ENCODE measurements at regions not wholly inside any gene's neighbourhood (a gene's known extent, or its start where the extent isn't known, plus 50 kb on each side); places are given as distances from the start of the nearest gene placed in this dataset.

GRCh38 chr7:31284106-31284505 is 56.4 kb downstream of the NEUROD6 start:
- no peaks in the 10 kb centered on the region for H3K27me3 ChIP-seq (replicated peaks; ENCODE audit: insufficient read depth)
- H3F3A ChIP-seq (ENCODE audit: insufficient read depth), result no peaks in the 10 kb centered on the region
- DNase-seq, result no peak
- no peak overlapping the region for H3K9ac ChIP-seq
- no peaks in the 10 kb centered on the region for H3K9me3 ChIP-seq (ENCODE audit: low read depth)
- no peak overlapping the region for H3K4me3 ChIP-seq
- H4K20me1 ChIP-seq (ENCODE audit: insufficient read depth), result no peaks in the 10 kb centered on the region
- H3K4me1 ChIP-seq (ENCODE audit: insufficient read depth), result no peaks in the 10 kb centered on the region
- WGBS, 2 experiments (ENCODE audit: low coverage in 1 of 2, low lambda C conversion rate in 2 of 2, missing lambda C conversion rate in 2 of 2), result 2 to 6% methylated on average over 4 of the region's 4 CpGs
- H3K27ac ChIP-seq, result no peak overlapping the region
- H2AFZ ChIP-seq, result no peak overlapping the region
- no peaks in the 10 kb centered on the region for H3K9me2 ChIP-seq (ENCODE audit: insufficient read depth)
- no peak for TF ChIP-seq EZH2 (IDR thresholded peaks at IDR 0.05; ENCODE audit: insufficient read depth, poor library complexity, severe bottlenecking)
- no peak for TF ChIP-seq EZH2phosphoT487 (IDR thresholded peaks at IDR 0.05; ENCODE audit: insufficient read depth, low read depth)
- H3K79me2 ChIP-seq (ENCODE audit: insufficient read depth), result no peaks in the 10 kb centered on the region
- in situ Hi-C loops (cut with MboI), result no loop called here
- no peak overlapping the region for H3K4me2 ChIP-seq (ENCODE audit: unreplicated experiment)
- H3K36me3 ChIP-seq (ENCODE audit: low read depth), result no peaks in the 10 kb centered on the region

DNA sequence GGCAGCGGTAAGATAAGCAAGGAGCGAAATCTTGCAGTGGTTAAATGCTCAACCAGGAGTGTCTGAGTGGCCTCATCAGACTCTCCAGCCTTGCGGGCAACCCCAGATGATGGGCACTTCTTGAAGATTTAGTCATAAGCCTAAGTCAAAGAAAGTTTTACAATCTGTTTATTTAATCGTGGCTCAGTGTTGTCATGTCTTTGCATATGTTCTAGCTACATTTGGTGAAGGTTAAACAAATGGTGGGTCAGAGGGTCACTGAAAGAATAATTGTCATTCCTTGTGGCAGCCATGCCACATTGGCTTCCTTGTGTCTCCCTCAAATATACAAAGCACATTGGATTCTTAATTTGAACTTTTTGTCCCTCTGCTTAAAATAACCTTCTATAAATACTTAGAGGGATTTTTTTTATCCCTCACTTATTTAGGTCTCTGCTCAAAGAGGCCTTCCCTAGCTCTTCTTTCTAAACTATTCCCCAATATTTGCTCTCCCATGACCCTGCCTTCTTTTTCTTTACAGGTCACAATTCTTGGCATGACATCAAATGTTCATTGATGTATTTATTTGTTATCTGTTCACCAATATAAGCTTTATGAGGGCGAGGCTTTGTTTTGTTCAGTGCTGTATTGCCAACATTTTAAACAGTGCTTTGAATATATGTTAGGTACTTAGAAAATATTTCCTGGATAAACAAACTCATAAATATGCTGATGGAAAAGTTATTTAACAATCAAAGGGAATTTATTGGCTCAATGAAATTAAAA is 68.7 kb downstream of the NEUROD6 start:
- Histone ChIP-seq H3K36me3 (ENCODE audit: low read depth) (no peaks in the 10 kb centered on the region), H3K27me3 (replicated peaks; ENCODE audit: insufficient read depth) (no peaks in the 10 kb centered on the region), H3K4me3 (no peak overlapping the region), H3K27ac (no peak overlapping the region), H3K4me2 (ENCODE audit: unreplicated experiment) (no peak overlapping the region), H4K20me1 (ENCODE audit: insufficient read depth) (no peaks in the 10 kb centered on the region), H3K9ac (no peak overlapping the region), H3K9me3 (ENCODE audit: low read depth) (no peaks in the 10 kb centered on the region), H3F3A (ENCODE audit: insufficient read depth) (no peaks in the 10 kb centered on the region), H3K9me2 (ENCODE audit: insufficient read depth) (no peaks in the 10 kb centered on the region), H2AFZ (no peak overlapping the region), H3K79me2 (ENCODE audit: insufficient read depth) (no peaks in the 10 kb centered on the region), H3K4me1 (ENCODE audit: insufficient read depth) (no peaks in the 10 kb centered on the region)
- no peak for TF ChIP-seq EZH2 (IDR thresholded peaks at IDR 0.05; ENCODE audit: insufficient read depth, poor library complexity, severe bottlenecking)
- no peak for TF ChIP-seq EZH2phosphoT487 (IDR thresholded peaks at IDR 0.05; ENCODE audit: insufficient read depth, low read depth)
- 13 to 15% methylated on average over 5 of the region's 5 CpGs for WGBS, 2 experiments (ENCODE audit: low coverage in 1 of 2, low lambda C conversion rate in 2 of 2, missing lambda C conversion rate in 2 of 2)
- in situ Hi-C loops (cut with MboI), result no loop called here
- DNase-seq, result no peak

DNA sequence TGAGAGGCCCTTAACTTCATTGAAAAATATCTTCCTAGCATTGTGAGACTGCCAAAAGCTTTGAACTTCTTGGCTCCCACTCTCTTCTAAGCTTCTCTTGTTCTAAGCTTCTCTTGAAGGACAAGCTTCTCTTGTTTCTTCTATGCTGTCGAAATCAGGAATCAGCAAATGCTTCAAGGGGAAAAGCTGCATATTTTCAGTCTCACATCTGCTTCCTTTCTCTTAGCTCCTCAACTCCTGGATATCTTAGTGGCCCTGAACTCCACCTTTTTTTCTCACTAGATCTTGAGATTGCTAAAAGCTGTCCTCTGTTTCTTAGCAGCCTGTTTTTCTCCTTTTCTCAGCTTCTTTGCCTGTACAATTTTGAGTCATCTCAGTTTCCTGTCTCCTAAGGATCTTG is 73.0 kb downstream of the NEUROD6 start:
- no peak overlapping the region for H3K4me3 ChIP-seq
- in situ Hi-C loops (cut with MboI), result no loop called here
- WGBS, 2 experiments (ENCODE audit: low coverage in 1 of 2, low lambda C conversion rate in 2 of 2, missing lambda C conversion rate in 2 of 2), result 3 to 6% methylated on average over 1 of the region's 1 CpG
- H2AFZ ChIP-seq, result no peak overlapping the region
- H4K20me1 ChIP-seq (ENCODE audit: insufficient read depth), result no peaks in the 10 kb centered on the region
- no peaks in the 10 kb centered on the region for H3F3A ChIP-seq (ENCODE audit: insufficient read depth)
- H3K9me3 ChIP-seq (ENCODE audit: low read depth), result no peaks in the 10 kb centered on the region
- no peaks in the 10 kb centered on the region for H3K79me2 ChIP-seq (ENCODE audit: insufficient read depth)
- H3K27me3 ChIP-seq (replicated peaks; ENCODE audit: insufficient read depth), result no peaks in the 10 kb centered on the region
- TF ChIP-seq EZH2 (IDR thresholded peaks at IDR 0.05; ENCODE audit: insufficient read depth, poor library complexity, severe bottlenecking), result no peak
- no peak for TF ChIP-seq EZH2phosphoT487 (IDR thresholded peaks at IDR 0.05; ENCODE audit: insufficient read depth, low read depth)
- H3K27ac ChIP-seq, result no peak overlapping the region
- H3K9me2 ChIP-seq (ENCODE audit: insufficient read depth), result no peaks in the 10 kb centered on the region
- no peaks in the 10 kb centered on the region for H3K36me3 ChIP-seq (ENCODE audit: low read depth)
- DNase-seq, result no peak
- no peaks in the 10 kb centered on the region for H3K4me1 ChIP-seq (ENCODE audit: insufficient read depth)
- no peak overlapping the region for H3K4me2 ChIP-seq (ENCODE audit: unreplicated experiment)
- no peak overlapping the region for H3K9ac ChIP-seq

DNA sequence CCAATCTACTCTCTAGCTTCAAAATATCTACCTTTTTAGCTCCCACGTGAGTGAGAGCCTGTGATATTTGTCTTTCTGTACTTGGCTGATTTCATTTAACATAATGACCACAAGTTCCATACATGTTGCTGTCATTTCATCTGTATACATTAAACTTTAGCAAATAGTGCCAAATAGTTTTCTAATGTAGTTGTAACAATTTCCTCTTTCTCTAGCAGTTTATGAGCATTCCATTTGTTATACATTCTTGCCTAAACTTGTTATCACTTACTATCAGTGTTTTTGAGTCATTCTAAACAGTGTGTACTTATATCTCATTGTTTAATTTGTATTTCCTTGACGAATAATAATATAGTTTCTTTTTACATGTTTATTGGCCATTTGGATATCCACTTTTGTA is 77.2 kb downstream of the NEUROD6 start:
- no peaks in the 10 kb centered on the region for H3K27me3 ChIP-seq (replicated peaks; ENCODE audit: insufficient read depth)
- in situ Hi-C loops (cut with MboI), result no loop called here
- H3K79me2 ChIP-seq (ENCODE audit: insufficient read depth), result no peaks in the 10 kb centered on the region
- H3K4me1 ChIP-seq (ENCODE audit: insufficient read depth), result no peaks in the 10 kb centered on the region
- H3K4me3 ChIP-seq, result no peak overlapping the region
- DNase-seq, result no peak
- no peak overlapping the region for H3K9ac ChIP-seq
- H3K9me2 ChIP-seq (ENCODE audit: insufficient read depth), result no peaks in the 10 kb centered on the region
- H3K9me3 ChIP-seq (ENCODE audit: low read depth), result no peaks in the 10 kb centered on the region
- 0 to 2% methylated on average over 2 of the region's 2 CpGs for WGBS, 2 experiments (ENCODE audit: low coverage in 1 of 2, low lambda C conversion rate in 2 of 2, missing lambda C conversion rate in 2 of 2)
- no peaks in the 10 kb centered on the region for H3F3A ChIP-seq (ENCODE audit: insufficient read depth)
- TF ChIP-seq EZH2 (IDR thresholded peaks at IDR 0.05; ENCODE audit: insufficient read depth, poor library complexity, severe bottlenecking) (no peak), EZH2phosphoT487 (IDR thresholded peaks at IDR 0.05; ENCODE audit: insufficient read depth, low read depth) (no peak)
- no peak overlapping the region for H2AFZ ChIP-seq
- no peaks in the 10 kb centered on the region for H3K36me3 ChIP-seq (ENCODE audit: low read depth)
- H3K27ac ChIP-seq, result no peak overlapping the region
- no peaks in the 10 kb centered on the region for H4K20me1 ChIP-seq (ENCODE audit: insufficient read depth)
- H3K4me2 ChIP-seq (ENCODE audit: unreplicated experiment), result no peak overlapping the region
